Tibial nerve (tissue), 4 donors: ENCODE measurements at regions not wholly inside any gene's neighbourhood (a gene's known extent, or its start where the extent isn't known, plus 50 kb on each side); places are given as distances from the start of the nearest gene placed in this dataset.

Experiments
- DNase-seq, 2 donors: peaks; one replicate each; pipeline ENCODE4 v3.0.0-alpha.2; 2019; ENCODE audit warnings: low spot score in 2 of 2
- H3K27ac ChIP-seq, 4 donors: fragments of 200-600 bp; sonication (generic) in 3 of 4; one replicate each; pipeline ENCODE4 v1.5.1; 2017 to 2019; ENCODE audit warnings: mild to moderate bottlenecking in 1 of 4
- H3K27me3 ChIP-seq, 2 donors: fragments of 200-600 bp; sonication (generic) in 1 of 2; one replicate each; pipeline versions ENCODE4 v1.5.1 to v1.6.0; 2017 to 2019
- H3K36me3 ChIP-seq, 3 donors: fragments of 200-600 bp; sonication (generic); one replicate each; pipeline ENCODE4 v1.5.1; 2018 to 2019
- H3K4me1 ChIP-seq, 4 donors: fragments of 200-600 bp; sonication (generic) in 3 of 4; one replicate each; pipeline ENCODE4 v1.5.1; 2017 to 2019
- H3K4me3 ChIP-seq, 4 donors: fragments of 200-600 bp; sonication (generic) in 3 of 4; one replicate each; pipeline ENCODE4 v1.5.1; 2017 to 2019; ENCODE audit warnings: mild to moderate bottlenecking in 1 of 4, moderate library complexity in 1 of 4
- H3K9me3 ChIP-seq, 4 donors: fragments of 200-600 bp; sonication (generic) in 3 of 4; one replicate each; pipeline ENCODE4 v1.5.1; 2017 to 2019
- CTCF ChIP-seq, 5 experiments: fragments of 200-600 bp in 3 of 5; fragments of 450-650 bp in 2 of 5; sonication (generic) in 3 of 5; IDR thresholded peaks; one replicate each; pipeline ENCODE4 v1.5.1; 2016 to 2019; ENCODE audit warnings: antibody characterized with exemption in 5 of 5, mild to moderate bottlenecking in 3 of 5, moderate library complexity in 2 of 5
- EP300 ChIP-seq, 2 donors: sonication (generic); formaldehyde crosslinking; IDR thresholded peaks; one replicate each; pipeline ENCODE4 v1.6.1; 2017; ENCODE audit warnings: antibody characterized with exemption in 2 of 2, mild to moderate bottlenecking in 1 of 2
- POLR2A ChIP-seq, 2 donors: fragments of 450-650 bp; IDR thresholded peaks; one replicate each; pipeline ENCODE4 v1.6.1; 2017; ENCODE audit warnings: antibody characterized with exemption in 2 of 2, mild to moderate bottlenecking in 2 of 2, moderate library complexity in 2 of 2
- WGBS, 2 donors: methylation state at CpG; one replicate each; pipeline ENCODE4 v1.1.5; 2018; 5-methylcytosine and 5-hydroxymethylcytosine counted together

GRCh38 chr1:24999426-24999825, 69.3 kb upstream of the RUNX3 start:
- 66 to 77% methylated on average over 10 of the region's 10 CpGs for WGBS, 2 donors
- H3K4me1 ChIP-seq: no peaks in the 10 kb centered on the region
- no peak for DNase-seq

GRCh38 chr1:24998563-24999245, 68.6 kb upstream of the RUNX3 start:
- DNase-seq: no peak
- no peak overlapping the region for H3K4me3 ChIP-seq
- H3K27ac ChIP-seq: no peak overlapping the region
- WGBS, 2 donors: 81 to 88% methylated on average over 12 of the region's 12 CpGs
- H3K27me3 ChIP-seq: no peaks in the 10 kb centered on the region
- no peaks in the 10 kb centered on the region for H3K4me1 ChIP-seq
- H3K36me3 ChIP-seq: no peaks in the 10 kb centered on the region
- TF ChIP-seq POLR2A (IDR thresholded peaks at IDR 0.05) (no peak), EP300 (IDR thresholded peaks at IDR 0.05) (no peak), CTCF (IDR thresholded peaks at IDR 0.05) (no peak)
- H3K9me3 ChIP-seq: no peaks in the 10 kb centered on the region

More at GRCh38 chr1:24999426-24999825, 69.3 kb upstream of the RUNX3 start:
- TF ChIP-seq POLR2A (IDR thresholded peaks at IDR 0.05) (no peak), CTCF (IDR thresholded peaks at IDR 0.05) (no peak), EP300 (IDR thresholded peaks at IDR 0.05) (no peak)
- Histone ChIP-seq H3K27me3 (no peaks in the 10 kb centered on the region), H3K9me3 (no peaks in the 10 kb centered on the region), H3K36me3 (no peaks in the 10 kb centered on the region), H3K27ac (no peak overlapping the region), H3K4me3 (no peak overlapping the region)

- 83 to 97% methylated on average over 8 to 14 of the region's 14 CpGs for WGBS, 2 donors
- peaks cover 0 to 4% (median 0%) of the 10 kb centered on the region in 4 donors for H3K9me3 ChIP-seq
- no peaks in the 10 kb centered on the region for H3K4me1 ChIP-seq
- TF ChIP-seq POLR2A (IDR thresholded peaks at IDR 0.05) (no peak), CTCF (IDR thresholded peaks at IDR 0.05) (no peak), EP300 (IDR thresholded peaks at IDR 0.05) (no peak)
- no peaks in the 10 kb centered on the region for H3K27me3 ChIP-seq
- no peaks in the 10 kb centered on the region for H3K36me3 ChIP-seq
- no peak for DNase-seq
- H3K4me3 ChIP-seq: no peak overlapping the region
- H3K27ac ChIP-seq: no peak overlapping the region
Observed at GRCh38 chr1:24996983-24997893, 67.2 kb upstream of the RUNX3 start.

- H3K4me3 ChIP-seq: no peak overlapping the region
- H3K27me3 ChIP-seq: no peaks in the 10 kb centered on the region
- no peak for DNase-seq
- H3K36me3 ChIP-seq: no peaks in the 10 kb centered on the region
- 79 to 85% methylated on average over 5 of the region's 5 CpGs for WGBS, 2 donors
- no peaks in the 10 kb centered on the region for H3K4me1 ChIP-seq
- peaks cover 0 to 11% (median 0%) of the 10 kb centered on the region in 4 donors for H3K9me3 ChIP-seq
- H3K27ac ChIP-seq: no peak overlapping the region
- TF ChIP-seq EP300 (IDR thresholded peaks at IDR 0.05) (no peak), POLR2A (IDR thresholded peaks at IDR 0.05) (no peak), CTCF (IDR thresholded peaks at IDR 0.05) (no peak)
Observed at GRCh38 chr1:24996456-24996855, 66.4 kb upstream of the RUNX3 start.

GRCh38 chr1:24995661-24996060, 65.6 kb upstream of the RUNX3 start:
- Histone ChIP-seq H3K27me3 (no peaks in the 10 kb centered on the region), H3K4me3 (no peak overlapping the region), H3K36me3 (no peaks in the 10 kb centered on the region), H3K27ac (no peak overlapping the region), H3K9me3 (peaks cover 0 to 12% (median 0%) of the 10 kb centered on the region in 4 donors), H3K4me1 (no peaks in the 10 kb centered on the region)
- DNase-seq: no peak
- WGBS, 2 donors: 63 to 76% methylated on average over 3 of the region's 3 CpGs
- no peak for TF ChIP-seq CTCF (IDR thresholded peaks at IDR 0.05)
- TF ChIP-seq EP300 (IDR thresholded peaks at IDR 0.05): no peak
